Adipocyte (in vitro differentiated cells): ENCODE measurements at regions not wholly inside any gene's neighbourhood (a gene's known extent, or its start where the extent isn't known, plus 50 kb on each side); places are given as distances from the start of the nearest gene placed in this dataset.
"Not testable (repeated sequence)": the region's sequence is repeated elsewhere in the genome, so short reads cannot be mapped to it uniquely, and the experiment has no call there.

Source experiments
- DNase-seq: peaks from one replicate; pipeline ENCODE4 v3.0.0-alpha.2; 2015; ENCODE audit warnings: low read depth
- H3K27me3 ChIP-seq: replicated peaks from 2 replicates; pipeline ENCODE4 v1.7.0; 2013; ENCODE audit warnings: mild to moderate bottlenecking, low read length, moderate library complexity; ENCODE audit not compliant: control insufficient read depth, insufficient read depth
- H3K36me3 ChIP-seq: 2 replicates; pipeline ENCODE4 v1.7.0; 2013; ENCODE audit warnings: low read length, mild to moderate bottlenecking, moderate library complexity; ENCODE audit not compliant: control insufficient read depth, insufficient read depth, severe bottlenecking
- H3K4me1 ChIP-seq: 2 replicates; pipeline ENCODE4 v1.7.0; 2013; ENCODE audit warnings: mild to moderate bottlenecking, low read length, moderate library complexity; ENCODE audit not compliant: control insufficient read depth, insufficient read depth
- H3K4me3 ChIP-seq: 2 replicates; pipeline ENCODE4 v1.7.0; 2013; ENCODE audit warnings: mild to moderate bottlenecking, low read length, moderate library complexity
- H3K9ac ChIP-seq: 2 replicates; pipeline ENCODE4 v1.7.0; 2013; ENCODE audit warnings: mild to moderate bottlenecking, low read length, moderate library complexity
- H3K9me3 ChIP-seq: 2 replicates; pipeline ENCODE4 v1.7.0; 2013; ENCODE audit warnings: mild to moderate bottlenecking, low read length, moderate library complexity; ENCODE audit not compliant: control insufficient read depth

GRCh38 chr1:120465900-120466299 lies 51.1 kb downstream of the NBPF8 start:
- not testable (repeated sequence) for DNase-seq, H3K4me3 ChIP-seq

DNA sequence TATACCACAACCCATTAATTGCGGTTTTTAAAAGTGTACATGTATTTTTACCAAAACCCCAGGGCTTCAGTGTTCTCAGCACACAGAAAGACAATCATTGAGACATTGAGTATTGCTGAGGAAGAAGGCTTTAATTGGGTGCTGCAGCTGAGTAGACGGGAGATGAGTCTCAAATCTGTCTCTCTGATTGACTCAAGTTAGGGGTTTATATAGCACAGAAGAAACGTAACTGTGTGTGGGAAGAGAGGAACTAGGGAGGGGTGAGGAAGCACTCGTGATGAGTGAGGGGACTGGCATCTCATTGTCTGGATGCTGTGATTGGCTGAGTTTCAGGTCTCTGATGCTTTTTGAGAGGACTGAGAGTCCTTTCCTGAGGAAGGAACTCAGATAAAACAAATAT lies 62.8 kb downstream of the NBPF8 start:
- not testable (repeated sequence) for H3K9ac ChIP-seq, H3K27me3 ChIP-seq, DNase-seq, H3K9me3 ChIP-seq, H3K36me3 ChIP-seq, H3K4me1 ChIP-seq, H3K4me3 ChIP-seq

More at GRCh38 chr1:120465900-120466299, 51.1 kb downstream of the NBPF8 start:
- H3K36me3 ChIP-seq, H3K4me1 ChIP-seq, H3K9ac ChIP-seq, H3K9me3 ChIP-seq, H3K27me3 ChIP-seq: not testable (repeated sequence)

GRCh38 chr1:120478400-120478799 lies 63.6 kb downstream of the NBPF8 start:
- H3K9me3 ChIP-seq, H3K9ac ChIP-seq, H3K36me3 ChIP-seq, H3K4me1 ChIP-seq, DNase-seq, H3K4me3 ChIP-seq, H3K27me3 ChIP-seq: not testable (repeated sequence)

DNA sequence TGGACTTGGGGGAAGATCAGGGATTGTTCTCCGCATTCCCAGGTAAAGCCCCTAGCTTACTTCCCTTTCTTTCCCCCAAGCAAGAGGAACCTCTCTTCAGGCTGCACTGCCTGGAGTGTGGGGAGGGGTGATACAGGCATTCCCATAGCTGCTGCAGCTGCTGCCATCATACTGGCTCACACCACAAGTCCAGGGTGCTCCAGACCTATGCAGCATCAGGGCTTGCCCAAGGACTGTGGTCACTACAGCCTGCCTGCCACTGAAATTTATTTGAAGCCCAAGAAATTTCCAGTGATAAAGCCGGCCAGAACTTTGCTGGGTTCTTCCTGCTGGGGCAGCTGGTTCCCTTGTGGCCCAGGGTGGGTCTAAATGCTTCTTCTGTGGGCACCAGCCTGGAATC lies 72.7 kb downstream of the NBPF8 start:
- H3K36me3 ChIP-seq, result peaks cover 18% of the 10 kb centered on the region
- not testable (repeated sequence) for H3K9ac ChIP-seq, H3K4me3 ChIP-seq, DNase-seq, H3K27me3 ChIP-seq, H3K9me3 ChIP-seq, H3K4me1 ChIP-seq

DNA sequence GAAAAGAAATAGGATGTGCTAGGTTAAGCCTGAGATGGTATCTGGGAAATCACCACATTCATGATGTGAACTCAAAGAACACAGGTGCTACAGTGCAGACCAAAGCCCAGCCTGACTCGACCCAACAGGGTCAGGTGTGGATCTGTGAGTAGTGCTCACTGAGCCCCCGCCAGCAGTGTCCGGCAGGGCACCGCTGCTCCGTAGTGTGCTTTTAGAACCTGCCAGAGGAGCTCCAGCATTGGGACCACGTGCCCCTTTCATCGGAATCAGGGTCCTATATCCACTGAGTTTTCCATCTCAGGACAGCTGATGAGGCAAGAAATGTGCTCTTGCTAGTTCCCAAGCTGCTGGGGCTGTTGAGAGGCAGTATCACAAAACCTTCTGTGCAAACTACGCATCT lies 74.4 kb downstream of the NBPF8 start:
- DNase-seq, H3K4me1 ChIP-seq, H3K9ac ChIP-seq, H3K9me3 ChIP-seq, H3K4me3 ChIP-seq, H3K27me3 ChIP-seq: not testable (repeated sequence)
- H3K36me3 ChIP-seq, result peaks cover 22% of the 10 kb centered on the region

GRCh38 chr1:120497145-120497544 lies 82.3 kb downstream of the NBPF8 start:
- not testable (repeated sequence) for H3K4me3 ChIP-seq, H3K4me1 ChIP-seq, H3K27me3 ChIP-seq, DNase-seq, H3K9me3 ChIP-seq, H3K9ac ChIP-seq
- H3K36me3 ChIP-seq, result peaks cover 11% of the 10 kb centered on the region

- H3K4me1 ChIP-seq, H3K4me3 ChIP-seq, H3K9ac ChIP-seq, DNase-seq, H3K9me3 ChIP-seq, H3K27me3 ChIP-seq, H3K36me3 ChIP-seq: not testable (repeated sequence)
Observed at GRCh38 chr1:120503284-120503683, 88.4 kb downstream of the NBPF8 start.

- H3K36me3 ChIP-seq, H3K4me3 ChIP-seq, H3K4me1 ChIP-seq, H3K9ac ChIP-seq, H3K9me3 ChIP-seq, DNase-seq, H3K27me3 ChIP-seq: not testable (repeated sequence)
Observed at GRCh38 chr1:120506352-120506751, 91.5 kb downstream of the NBPF8 start.

GRCh38 chr1:120508351-120508750 lies 93.5 kb downstream of the NBPF8 start:
- not testable (repeated sequence) for DNase-seq, H3K9ac ChIP-seq, H3K4me3 ChIP-seq, H3K4me1 ChIP-seq, H3K27me3 ChIP-seq, H3K9me3 ChIP-seq
- H3K36me3 ChIP-seq, result peaks cover 17% of the 10 kb centered on the region

DNA sequence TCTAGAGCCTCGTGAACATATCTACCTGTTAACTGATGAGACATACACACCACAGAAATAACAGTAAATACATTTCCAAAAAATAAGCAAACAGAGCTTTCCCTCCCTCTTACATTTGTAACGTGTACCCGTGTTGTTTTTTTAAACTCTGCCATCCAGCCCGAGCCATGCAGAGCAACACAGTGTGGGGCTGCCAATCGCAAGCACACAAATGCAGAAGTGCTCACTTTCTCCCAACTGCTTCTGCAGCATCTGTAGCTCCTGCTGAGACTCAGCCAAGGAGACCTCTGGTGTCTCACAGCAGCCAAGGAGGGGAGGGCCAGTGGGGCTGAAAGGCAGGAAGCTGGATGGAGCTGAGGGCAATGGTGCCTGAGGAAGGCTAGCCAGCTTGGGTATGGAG lies 94.4 kb downstream of the NBPF8 start:
- peaks cover 17% of the 10 kb centered on the region for H3K36me3 ChIP-seq
- not testable (repeated sequence) for H3K9me3 ChIP-seq, DNase-seq, H3K9ac ChIP-seq, H3K4me3 ChIP-seq, H3K27me3 ChIP-seq, H3K4me1 ChIP-seq

DNA sequence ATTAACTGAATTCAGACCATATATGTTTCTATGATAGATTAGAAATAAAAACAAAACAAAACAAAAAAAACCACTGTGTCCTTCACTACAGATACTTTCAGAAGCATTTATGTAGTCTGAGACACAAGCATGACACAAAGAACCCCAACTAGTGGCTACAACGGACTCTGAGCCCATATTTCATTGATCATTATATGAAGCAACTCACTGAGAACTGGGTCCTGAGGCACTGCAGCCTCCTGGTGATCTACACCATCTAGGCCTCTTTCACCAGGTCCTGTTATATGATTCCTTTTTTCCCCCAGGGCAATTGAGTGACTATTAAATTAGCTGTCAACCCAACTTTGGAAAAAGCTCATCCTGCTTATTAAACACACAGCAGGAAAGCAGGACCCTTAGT lies 98.3 kb downstream of the NBPF8 start:
- peaks cover 20% of the 10 kb centered on the region for H3K36me3 ChIP-seq
- not testable (repeated sequence) for H3K9me3 ChIP-seq

DNA sequence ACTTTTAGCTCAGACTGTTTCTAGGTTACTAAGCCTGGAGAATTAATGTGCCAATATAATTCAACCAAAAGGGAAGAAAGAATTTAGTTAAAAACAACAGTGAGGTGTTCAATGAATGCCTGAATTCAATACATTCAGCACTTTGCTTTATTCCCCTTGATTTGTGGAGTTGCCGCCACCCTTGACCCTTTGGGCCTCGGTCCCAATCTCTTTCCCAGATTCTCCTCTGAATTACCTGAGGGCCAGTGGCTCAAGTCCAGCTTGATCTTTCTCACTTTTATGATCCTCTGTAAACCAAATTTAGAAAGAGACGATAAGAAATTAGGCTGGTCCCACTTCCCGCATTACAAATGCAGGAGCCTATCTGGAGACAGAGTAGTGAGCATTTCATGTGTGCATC lies 98.7 kb downstream of the NBPF8 start:
- H3K4me1 ChIP-seq, H3K4me3 ChIP-seq, H3K9me3 ChIP-seq, H3K9ac ChIP-seq, DNase-seq, H3K27me3 ChIP-seq: not testable (repeated sequence)
- peaks cover 20% of the 10 kb centered on the region for H3K36me3 ChIP-seq

More for the DNA sequence above, 98.3 kb downstream of the NBPF8 start:
- H3K4me1 ChIP-seq, H3K4me3 ChIP-seq, H3K27me3 ChIP-seq, H3K9ac ChIP-seq, DNase-seq: not testable (repeated sequence)
